Left lung (tissue), 4 donors: ENCODE measurements at regions not wholly inside any gene's neighbourhood (a gene's known extent, or its start where the extent isn't known, plus 50 kb on each side); places are given as distances from the start of the nearest gene placed in this dataset.

Experiments
- ATAC-seq: fragments of 200-7000 bp; cut with Tn5 transposase; one replicate; pipeline ENCODE4 v1.9.1; 2020; ENCODE audit warnings: moderate library complexity
- DNase-seq, 4 donors: peaks; one replicate each; pipeline ENCODE4 v3.0.0-alpha.2; 2013 to 2020
- H3K27ac ChIP-seq, 2 donors: fragments of 200-600 bp; sonication (generic) in 1 of 2; one replicate each; pipeline versions ENCODE4 v1.5.0 to v1.8.0; 2020 to 2021
- H3K27me3 ChIP-seq, 2 donors: fragments of 200-600 bp; sonication (generic) in 1 of 2; one replicate each; pipeline versions ENCODE4 v1.5.0 to v1.8.0; 2020 to 2021
- H3K36me3 ChIP-seq, 2 donors: fragments of 200-600 bp; sonication (generic) in 1 of 2; one replicate each; pipeline versions ENCODE4 v1.5.0 to v1.8.0; 2020 to 2021
- H3K4me1 ChIP-seq, 2 donors: fragments of 200-600 bp; one replicate each; pipeline ENCODE4 v1.8.0; 2021
- H3K4me3 ChIP-seq, 2 donors: fragments of 200-600 bp; sonication (generic) in 1 of 2; one replicate each; pipeline versions ENCODE4 v1.5.0 to v1.8.0; 2020 to 2021; ENCODE audit warnings: mild to moderate bottlenecking in 1 of 2
- H3K9me3 ChIP-seq, 2 donors: fragments of 200-600 bp; sonication (generic) in 1 of 2; one replicate each; pipeline versions ENCODE4 v1.5.0 to v1.8.0; 2020 to 2021
- CTCF ChIP-seq, 2 donors: fragments of 200-600 bp; sonication (generic) in 1 of 2; IDR thresholded peaks; one replicate each; pipeline versions ENCODE4 v1.5.0 to v1.8.0; 2021; ENCODE audit warnings: antibody characterized with exemption in 2 of 2
- intact Hi-C, 2 donors: fragments of 100-400 bp; cut with DNase I; formaldehyde crosslinking; loops; one replicate each; pipeline versions ENCODE4 v1.11.2 to v1.14.2; 2022
- donor health status: DM: no; HTN: yes; CAD: no.
- donor health status: DM: no; HTN: no; CAD: no.

GRCh38 chr4:129899849-129900248 lies 803.9 kb downstream of the C4orf33 start:
- H3K27ac ChIP-seq: no peak overlapping the region
- no peak for TF ChIP-seq CTCF (IDR thresholded peaks at IDR 0.05)
- no peak overlapping the region for H3K4me3 ChIP-seq
- H3K36me3 ChIP-seq: no peaks in the 10 kb centered on the region
- intact Hi-C loops: no loop called here
- H3K4me1 ChIP-seq: no peaks in the 10 kb centered on the region
- ATAC-seq (no peak), DNase-seq (no peak)
- H3K27me3 ChIP-seq: no peaks in the 10 kb centered on the region
- no peaks in the 10 kb centered on the region for H3K9me3 ChIP-seq

- Histone ChIP-seq H3K9me3 (no peaks in the 10 kb centered on the region), H3K27me3 (no peaks in the 10 kb centered on the region), H3K27ac (no peak overlapping the region), H3K4me1 (no peaks in the 10 kb centered on the region), H3K36me3 (no peaks in the 10 kb centered on the region), H3K4me3 (no peak overlapping the region)
- intact Hi-C loops: no loop called here
- no peak for DNase-seq
- no peak for TF ChIP-seq CTCF (IDR thresholded peaks at IDR 0.05)
- ATAC-seq: no peak
Observed at GRCh38 chr4:129900430-129900953, 804.5 kb downstream of the C4orf33 start.

GRCh38 chr4:129901205-129901604 lies 805.3 kb downstream of the C4orf33 start:
- Histone ChIP-seq H3K4me3 (no peak overlapping the region), H3K9me3 (no peaks in the 10 kb centered on the region), H3K27ac (no peak overlapping the region), H3K27me3 (no peaks in the 10 kb centered on the region), H3K36me3 (no peaks in the 10 kb centered on the region), H3K4me1 (no peaks in the 10 kb centered on the region)
- ATAC-seq: no peak
- DNase-seq: no peak
- intact Hi-C loops: no loop called here
- no peak for TF ChIP-seq CTCF (IDR thresholded peaks at IDR 0.05)

GRCh38 chr4:129903861-129904260 lies 807.9 kb downstream of the C4orf33 start:
- H3K4me3 ChIP-seq: no peak overlapping the region
- TF ChIP-seq CTCF (IDR thresholded peaks at IDR 0.05): no peak
- H3K27me3 ChIP-seq: no peaks in the 10 kb centered on the region
- intact Hi-C loops: no loop called here
- peak in 1 of 4 donors; percentile 53 for DNase-seq
- no peak for ATAC-seq
- H3K36me3 ChIP-seq: no peaks in the 10 kb centered on the region
- H3K27ac ChIP-seq: no peak overlapping the region
- H3K9me3 ChIP-seq: no peaks in the 10 kb centered on the region
- H3K4me1 ChIP-seq: no peaks in the 10 kb centered on the region

- ATAC-seq (no peak), DNase-seq (no peak)
- no peaks in the 10 kb centered on the region for H3K36me3 ChIP-seq
- H3K9me3 ChIP-seq: no peaks in the 10 kb centered on the region
- H3K27me3 ChIP-seq: no peaks in the 10 kb centered on the region
- TF ChIP-seq CTCF (IDR thresholded peaks at IDR 0.05): no peak
- H3K4me1 ChIP-seq: no peaks in the 10 kb centered on the region
- H3K4me3 ChIP-seq: no peak overlapping the region
- no peak overlapping the region for H3K27ac ChIP-seq
- intact Hi-C loops: no loop called here
Observed at GRCh38 chr4:129905256-129905655, 809.3 kb downstream of the C4orf33 start.
